ENCODE measurements at regions not wholly inside any gene's neighbourhood (a gene's known extent, or its start where the extent isn't known, plus 50 kb on each side); places are given as distances from the start of the nearest gene placed in this dataset.

GRCh38 chr1:56304975-56305374, 274.4 kb downstream of the PLPP3 start:
- no peak for TF ChIP-seq ZFX (IDR thresholded peaks at IDR 0.05; ENCODE audit: borderline replicate concordance)
- TF ChIP-seq CTCF (IDR thresholded peaks at IDR 0.05) = no peak

Measured in 22Rv1 (cell line).